GM19452 (cell line): ENCODE measurements at regions not wholly inside any gene's neighbourhood (a gene's known extent, or its start where the extent isn't known, plus 50 kb on each side); places are given as distances from the start of the nearest gene placed in this dataset.

Experiments used
- ATAC-seq: cut with Tn5 transposase; IDR thresholded peaks from one replicate; pipeline ENCODE4 v1.9.1; 2021; ENCODE audit not compliant: unreplicated experiment

DNA sequence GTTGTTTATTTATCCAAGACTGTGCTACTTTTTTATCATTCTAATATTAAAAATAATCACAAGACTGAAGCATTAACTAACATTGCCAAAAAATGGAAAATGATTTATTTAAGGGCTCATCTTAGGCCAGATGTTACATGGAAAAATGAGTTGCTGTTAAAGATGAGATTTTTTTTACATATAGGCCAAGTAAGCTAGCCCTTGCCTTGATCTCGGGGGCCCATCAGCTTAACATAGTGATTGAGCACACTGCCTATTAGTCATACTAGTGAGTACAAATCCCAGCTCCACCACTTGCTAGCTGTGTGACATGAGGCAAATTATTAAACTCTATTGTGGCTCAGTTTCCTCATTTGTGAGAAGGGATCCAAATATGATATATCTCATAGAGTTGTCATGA is 275.9 kb upstream of the SNX7 start:
- ATAC-seq: no peak

- ATAC-seq: no peak
Measured at GRCh38 chr1:98384461-98385141, 276.9 kb upstream of the SNX7 start.

- ATAC-seq: no peak
Measured at GRCh38 chr1:98382986-98383740, 278.4 kb upstream of the SNX7 start.

DNA sequence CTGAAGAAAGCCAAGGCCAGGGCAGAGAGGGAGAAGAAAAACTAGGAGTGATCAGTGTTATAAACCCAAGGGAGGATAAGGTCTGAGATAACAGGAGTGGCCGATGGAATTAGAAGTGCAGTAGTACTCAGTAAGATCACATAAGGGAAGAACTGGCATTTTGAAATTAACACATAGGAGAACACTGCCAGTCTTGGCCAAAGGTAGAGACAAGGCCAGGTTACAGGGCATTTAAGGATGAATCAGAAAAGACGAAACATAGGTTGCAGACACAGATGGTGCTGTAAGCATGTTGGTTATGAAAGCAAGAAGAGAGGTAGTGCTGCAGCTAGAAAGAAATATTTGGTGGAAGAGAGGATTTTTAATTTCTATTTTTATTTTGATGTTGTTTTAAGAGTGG is 278.9 kb upstream of the SNX7 start:
- ATAC-seq: no peak

DNA sequence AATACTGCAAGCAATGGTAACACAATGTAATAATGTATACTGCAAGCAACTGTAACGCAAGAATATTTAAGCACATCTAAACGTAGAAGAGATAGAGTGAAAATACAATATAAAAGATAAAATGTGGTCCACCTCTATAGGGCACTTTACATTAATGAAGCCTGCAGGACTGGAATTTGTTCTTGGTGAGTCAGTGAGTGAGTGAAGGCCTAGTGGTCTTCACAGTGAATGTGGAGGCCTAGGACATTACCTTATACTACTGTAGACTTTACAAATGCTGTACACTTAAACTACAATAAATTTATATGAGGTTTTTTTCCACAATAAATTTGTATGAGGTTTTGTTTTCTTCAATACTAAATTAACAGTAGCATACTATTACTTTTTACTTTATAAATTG is 287.4 kb upstream of the SNX7 start:
- no peak for ATAC-seq

DNA sequence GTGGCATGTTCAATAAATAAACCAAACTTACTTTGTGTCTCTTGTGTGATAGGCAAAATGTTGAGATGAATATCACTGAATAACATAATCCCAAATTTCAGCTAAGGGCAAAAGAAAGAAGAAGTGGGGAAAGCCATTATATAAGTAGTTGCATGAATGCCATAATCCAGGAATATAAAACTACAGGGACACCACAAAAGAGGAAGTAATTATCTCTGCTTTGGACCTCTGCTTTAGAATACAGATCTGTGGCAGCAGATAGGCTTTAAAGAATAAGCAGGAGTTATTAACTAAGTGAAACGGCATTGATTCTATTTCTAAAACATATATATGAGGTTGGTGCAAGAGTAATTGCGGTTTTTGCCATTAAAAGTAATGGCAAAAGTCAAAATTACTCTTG is 288.5 kb upstream of the SNX7 start:
- no peak for ATAC-seq

GRCh38 chr1:98371764-98372163 is 289.8 kb upstream of the SNX7 start:
- ATAC-seq: no peak

GRCh38 chr1:98369463-98369862 is 292.1 kb upstream of the SNX7 start:
- no peak for ATAC-seq

DNA sequence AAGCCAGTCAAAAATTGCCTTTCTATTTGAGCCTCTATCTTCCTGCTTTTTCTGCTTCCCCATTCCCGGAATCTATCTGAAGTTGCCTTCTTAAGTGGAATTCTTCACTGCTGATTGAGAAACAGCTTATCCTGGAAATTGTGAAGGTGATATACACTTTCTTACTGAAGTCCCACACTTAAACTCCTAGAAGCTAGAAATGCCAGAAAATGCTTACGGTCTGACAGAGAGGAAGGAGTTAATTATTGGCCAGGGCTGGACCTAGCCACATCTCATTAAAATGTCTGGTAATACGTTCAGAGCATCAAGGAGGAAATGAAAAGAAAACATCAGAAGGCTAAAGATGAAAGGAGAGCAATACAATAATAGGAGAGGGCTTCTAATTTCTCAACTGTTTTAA is 292.5 kb upstream of the SNX7 start:
- ATAC-seq: no peak

GRCh38 chr1:98367426-98367825 is 294.1 kb upstream of the SNX7 start:
- no peak for ATAC-seq

DNA sequence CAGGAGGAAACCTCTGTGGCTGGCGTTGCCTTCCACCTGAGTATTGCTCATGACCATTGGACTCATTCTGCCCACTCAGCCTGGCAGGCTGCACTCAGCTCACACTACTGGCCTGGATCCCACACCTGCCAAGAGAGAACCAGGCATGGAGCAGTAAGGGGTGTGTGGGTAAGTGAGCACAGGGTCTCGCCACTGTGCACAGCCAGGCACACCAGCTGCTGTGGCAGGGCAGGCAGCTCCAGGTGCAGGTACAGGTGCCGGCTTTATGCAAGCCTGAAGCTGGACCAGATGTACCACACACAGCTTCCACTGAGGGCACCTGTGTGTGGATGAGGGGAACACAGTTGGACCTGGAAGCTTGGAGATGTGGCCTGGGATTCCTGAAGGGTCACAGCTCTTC is 295.2 kb upstream of the SNX7 start:
- no peak for ATAC-seq

- no peak for ATAC-seq
Measured at GRCh38 chr1:98364544-98364943, 297.0 kb upstream of the SNX7 start.

- no peak for ATAC-seq
Measured at GRCh38 chr1:98360864-98361263, 300.7 kb upstream of the SNX7 start.

GRCh38 chr1:98355656-98356383 is 305.7 kb upstream of the SNX7 start:
- ATAC-seq: no peak

GRCh38 chr1:98352378-98352777 is 309.1 kb upstream of the SNX7 start:
- no peak for ATAC-seq

GRCh38 chr1:98351561-98351960 is 310.0 kb upstream of the SNX7 start:
- ATAC-seq: no peak

DNA sequence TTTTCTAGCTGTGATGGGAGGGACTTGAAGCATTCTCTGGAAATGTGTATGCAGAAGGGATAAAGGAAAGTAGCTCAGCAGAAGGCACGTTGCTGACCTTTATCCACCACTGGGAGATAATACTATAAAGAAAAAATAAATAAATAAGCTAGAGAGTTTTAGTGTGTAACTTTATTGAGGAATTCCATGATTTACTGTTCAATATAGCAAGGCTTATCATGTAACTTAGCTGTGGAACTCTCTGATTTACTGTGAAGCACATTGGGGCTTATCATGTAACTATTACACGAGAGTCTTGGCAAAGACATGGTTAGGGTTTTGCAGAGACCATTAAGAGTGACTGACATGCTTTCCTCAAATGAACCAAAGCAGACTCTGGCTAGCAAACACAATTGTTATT is 316.1 kb upstream of the SNX7 start:
- no peak for ATAC-seq

DNA sequence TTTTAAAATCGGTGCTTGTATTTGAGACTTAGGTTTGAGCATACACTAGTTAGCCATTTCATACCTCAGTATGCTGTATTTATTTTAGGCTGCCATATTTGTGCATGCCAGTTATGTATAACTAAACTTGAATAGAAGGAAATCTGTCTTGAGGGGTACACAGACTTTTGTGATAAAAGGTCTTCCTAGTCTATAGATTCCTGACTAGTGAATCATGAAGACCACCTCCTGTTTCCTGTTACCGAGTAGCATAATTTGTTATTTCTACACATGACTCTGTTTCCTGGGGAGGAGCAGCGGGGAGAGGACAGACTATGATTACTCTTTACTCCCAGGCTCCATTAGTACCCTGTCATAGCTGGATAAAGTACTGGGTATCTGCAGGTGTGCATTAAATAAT is 316.8 kb upstream of the SNX7 start:
- no peak for ATAC-seq

DNA sequence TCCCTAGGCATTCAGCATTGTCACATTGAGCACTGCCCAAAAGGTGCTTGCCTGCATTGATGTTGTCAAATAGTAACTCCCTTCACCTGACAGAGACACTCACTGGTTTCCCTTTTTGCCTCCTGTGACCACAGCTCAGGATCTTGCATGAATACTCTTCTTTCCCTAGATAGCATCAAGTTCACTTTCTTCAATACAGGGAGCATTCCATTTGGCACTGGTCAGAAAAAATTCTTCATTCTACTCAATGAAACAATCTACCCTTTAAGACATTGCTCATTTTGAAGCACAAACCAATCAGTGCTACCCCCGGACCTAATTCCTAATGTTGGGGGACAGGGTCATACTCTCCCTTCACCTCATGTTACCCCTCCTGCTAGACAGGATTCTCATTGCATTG is 319.0 kb upstream of the SNX7 start:
- no peak for ATAC-seq

GRCh38 chr1:98340511-98340910 is 321.0 kb upstream of the SNX7 start:
- no peak for ATAC-seq

DNA sequence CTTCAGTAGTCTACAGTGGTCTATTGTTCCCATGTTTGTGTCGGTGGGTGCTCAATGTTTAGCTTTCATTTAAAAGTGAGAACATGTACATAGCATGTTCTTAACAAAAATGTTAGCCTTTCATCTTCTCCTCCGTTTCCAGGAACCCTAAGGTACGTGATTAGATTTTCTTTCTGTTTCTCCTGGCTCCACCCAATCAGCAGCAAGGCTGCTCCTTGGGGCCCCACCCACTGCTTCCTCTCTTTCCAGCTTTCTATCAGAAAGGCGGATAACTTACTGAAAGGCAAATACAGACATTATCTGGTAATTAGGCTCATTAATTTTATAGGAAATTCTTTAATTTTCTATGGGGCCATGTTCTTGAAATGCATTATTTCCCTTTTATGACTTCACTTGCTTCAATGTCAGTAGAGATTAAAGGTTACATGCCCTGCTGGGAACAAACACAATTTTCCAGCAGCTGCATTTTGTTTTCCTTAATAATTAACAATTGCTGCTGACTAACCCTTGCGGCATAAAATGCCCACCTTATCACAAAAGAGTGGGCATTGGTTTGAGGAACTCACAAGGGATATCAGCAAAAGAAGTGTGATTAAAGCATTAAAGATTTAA is 324.9 kb upstream of the SNX7 start:
- ATAC-seq: no peak

DNA sequence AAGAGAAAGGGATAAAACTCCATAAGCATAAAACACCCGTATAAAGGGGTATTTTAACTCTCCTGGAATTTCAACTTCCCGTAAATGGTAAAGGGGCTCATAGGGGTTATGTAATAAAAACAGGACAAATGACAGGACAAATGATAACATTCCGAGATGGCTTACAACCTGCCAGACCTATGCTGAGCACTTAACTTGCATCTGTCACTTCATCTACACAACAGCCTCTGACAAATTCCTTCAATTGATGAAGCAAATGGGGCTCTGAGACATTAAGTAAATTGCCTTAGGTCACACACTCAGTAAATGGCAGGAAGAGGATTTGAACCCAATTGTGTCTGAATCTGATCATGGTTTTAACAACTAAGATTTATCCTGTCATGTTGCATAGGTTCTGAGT is 327.6 kb upstream of the SNX7 start:
- no peak for ATAC-seq
